Daoy (cell line): ENCODE measurements at regions not wholly inside any gene's neighbourhood (a gene's known extent, or its start where the extent isn't known, plus 50 kb on each side); places are given as distances from the start of the nearest gene placed in this dataset.
A peak's percentile ranks its signal among the peaks of the same experiment; 100 is the strongest.

Source experiments
- DNase-seq: peaks from one replicate; pipeline ENCODE4 v3.0.0-alpha.2; 2015; ENCODE audit warnings: low read depth

GRCh38 chr2:9082158-9082557 lies 78.7 kb upstream of the MBOAT2 start:
- DNase-seq, result no peak

GRCh38 chr2:9081750-9082149 lies 78.3 kb upstream of the MBOAT2 start:
- DNase-seq, result no peak

GRCh38 chr2:9078405-9078804 lies 74.9 kb upstream of the MBOAT2 start:
- no peak for DNase-seq

GRCh38 chr2:9077691-9078090 lies 74.2 kb upstream of the MBOAT2 start:
- no peak for DNase-seq

GRCh38 chr2:9076755-9077154 lies 73.3 kb upstream of the MBOAT2 start:
- no peak for DNase-seq

GRCh38 chr2:9076210-9076609 lies 72.7 kb upstream of the MBOAT2 start:
- peak; percentile 61 for DNase-seq

- DNase-seq, result peak; percentile 58
Observed at GRCh38 chr2:9074930-9075329, 71.4 kb upstream of the MBOAT2 start.

GRCh38 chr2:9071584-9072124 lies 68.2 kb upstream of the MBOAT2 start:
- peak; percentile 30 for DNase-seq

GRCh38 chr2:9071032-9071431 lies 67.5 kb upstream of the MBOAT2 start:
- DNase-seq, result peak; percentile 94

GRCh38 chr2:9069543-9069942 lies 66.1 kb upstream of the MBOAT2 start:
- DNase-seq, result no peak

- no peak for DNase-seq
Observed at GRCh38 chr2:9065901-9066300, 62.4 kb upstream of the MBOAT2 start.

- DNase-seq, result no peak
Observed at GRCh38 chr2:9063023-9063606, 59.6 kb upstream of the MBOAT2 start.

- no peak for DNase-seq
Observed at GRCh38 chr2:9060819-9061218, 57.3 kb upstream of the MBOAT2 start.

GRCh38 chr2:9057939-9058761 lies 54.7 kb upstream of the MBOAT2 start:
- DNase-seq, result peak; percentile 93

GRCh38 chr2:9055471-9055870 lies 52.0 kb upstream of the MBOAT2 start:
- DNase-seq, result no peak

- no peak for DNase-seq
Observed at GRCh38 chr2:9053534-9053931, 50.0 kb upstream of the MBOAT2 start.
